Suppressor macrophage treated with lipopolysaccharide for 1 hour (primary cell): ENCODE measurements at regions not wholly inside any gene's neighbourhood (a gene's known extent, or its start where the extent isn't known, plus 50 kb on each side); places are given as distances from the start of the nearest gene placed in this dataset.
"Not testable (repeated sequence)": the region's sequence is repeated elsewhere in the genome, so short reads cannot be mapped to it uniquely, and the experiment has no call there.

Experiments
- DNase-seq, 3 donors: peaks; one replicate each; pipeline ENCODE4 v3.0.0-alpha.2; 2020 to 2022

DNA sequence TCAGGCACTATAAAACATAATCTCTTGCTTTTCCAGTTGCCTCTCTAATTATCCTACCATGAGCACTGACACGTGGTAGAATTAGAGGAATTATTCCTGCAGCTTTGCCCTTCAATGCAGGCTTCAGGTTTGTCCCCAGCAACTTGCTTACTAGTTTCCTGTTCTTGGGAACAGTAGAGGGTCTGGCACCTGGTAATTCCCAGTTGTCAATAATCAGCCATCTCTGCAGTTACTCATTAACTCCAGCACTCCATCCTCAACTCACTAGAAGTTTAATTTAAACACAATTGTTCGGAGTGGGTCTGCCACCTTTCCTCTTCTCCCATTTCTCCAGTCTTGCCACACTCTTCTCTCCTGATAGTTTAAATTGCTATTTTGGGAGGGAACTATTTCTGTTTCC lies 324.3 kb upstream of the KIAA1217 start:
- no peak for DNase-seq

- no peak for DNase-seq
Measured at GRCh38 chr10:23885853-23886252, 323.1 kb upstream of the KIAA1217 start.

- DNase-seq: peak in 1 of 3 donors; percentile 3
Measured at GRCh38 chr10:23886355-23886754, 322.6 kb upstream of the KIAA1217 start.

DNA sequence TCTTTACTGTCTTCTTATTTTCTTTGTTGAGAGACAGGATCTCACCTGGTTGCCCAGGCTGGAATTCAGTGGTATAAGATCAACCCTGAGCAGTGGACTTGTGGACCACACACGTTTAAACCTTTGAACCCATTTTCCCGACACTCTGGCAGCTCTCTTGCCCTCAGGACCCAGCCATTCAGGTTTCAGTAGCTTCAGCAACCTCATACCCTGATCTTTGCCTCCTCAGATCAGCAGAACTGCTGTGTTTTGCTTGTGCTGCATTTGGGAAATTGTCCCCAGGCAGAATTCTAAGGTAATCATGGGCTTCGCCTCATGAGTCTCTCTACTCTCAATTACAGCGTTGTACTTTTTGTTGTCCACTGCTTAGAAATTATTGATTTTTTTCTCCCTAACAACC lies 317.6 kb upstream of the KIAA1217 start:
- no peak for DNase-seq

DNA sequence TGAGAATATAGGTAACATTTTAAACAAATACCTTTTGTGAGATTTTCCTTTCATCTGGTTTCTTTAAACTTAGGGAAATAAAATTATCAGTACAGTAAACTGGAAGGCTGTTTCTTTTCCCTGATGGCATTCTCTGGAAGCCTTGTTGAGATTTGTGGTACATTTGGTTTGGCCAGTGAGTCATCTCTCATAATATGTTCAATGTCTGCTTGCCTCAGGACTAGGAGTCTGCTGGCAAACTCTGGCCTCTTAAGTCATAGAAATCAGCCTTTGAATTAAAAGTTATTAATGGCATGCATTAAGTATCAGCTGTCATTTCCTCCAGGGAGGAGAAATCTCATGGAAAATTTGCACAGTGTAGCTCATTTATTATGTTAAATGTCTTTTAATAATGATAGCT lies 316.6 kb upstream of the KIAA1217 start:
- no peak for DNase-seq

- DNase-seq: no peak
Measured at GRCh38 chr10:23897267-23897666, 311.7 kb upstream of the KIAA1217 start.

GRCh38 chr10:23897861-23898260 lies 311.1 kb upstream of the KIAA1217 start:
- DNase-seq: no peak

DNA sequence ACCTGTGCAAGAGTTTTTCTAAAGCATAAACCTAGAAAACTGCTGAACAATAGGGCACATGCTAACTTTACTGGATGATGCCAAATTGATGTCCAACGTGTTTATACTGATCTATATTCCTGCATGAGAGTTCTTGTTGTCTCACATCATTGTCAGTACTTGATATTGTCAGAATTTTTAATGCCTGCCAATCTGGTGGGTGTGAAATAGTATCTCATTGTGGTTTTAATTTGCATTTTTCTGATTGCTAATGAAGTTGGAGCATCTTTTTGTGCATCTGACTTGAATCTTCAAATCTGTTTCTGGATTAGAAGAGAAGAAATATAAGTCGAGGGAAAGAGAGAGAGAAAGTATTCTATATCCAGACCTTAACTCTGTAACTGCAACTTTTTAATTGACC lies 309.8 kb upstream of the KIAA1217 start:
- no peak for DNase-seq

DNA sequence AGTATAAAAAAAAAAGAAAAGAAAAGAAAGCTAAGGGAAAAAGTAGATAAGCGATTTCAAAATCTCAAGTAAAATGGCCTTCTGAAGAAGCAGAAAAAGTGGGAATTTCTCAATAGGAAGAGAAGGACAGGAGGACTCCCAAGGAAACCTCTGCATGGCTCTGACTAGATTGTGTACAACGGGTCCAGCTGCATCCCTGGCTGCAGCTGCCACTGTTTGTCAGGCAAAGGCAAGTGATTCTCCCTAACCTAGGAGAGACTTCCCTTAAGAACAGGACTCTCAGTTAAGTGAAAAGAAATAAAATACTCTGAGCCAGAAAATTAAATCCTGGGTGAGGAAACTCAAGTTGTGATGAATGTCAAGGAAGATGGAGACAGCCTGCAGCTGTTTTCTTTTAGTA lies 298.6 kb upstream of the KIAA1217 start:
- DNase-seq: no peak

DNA sequence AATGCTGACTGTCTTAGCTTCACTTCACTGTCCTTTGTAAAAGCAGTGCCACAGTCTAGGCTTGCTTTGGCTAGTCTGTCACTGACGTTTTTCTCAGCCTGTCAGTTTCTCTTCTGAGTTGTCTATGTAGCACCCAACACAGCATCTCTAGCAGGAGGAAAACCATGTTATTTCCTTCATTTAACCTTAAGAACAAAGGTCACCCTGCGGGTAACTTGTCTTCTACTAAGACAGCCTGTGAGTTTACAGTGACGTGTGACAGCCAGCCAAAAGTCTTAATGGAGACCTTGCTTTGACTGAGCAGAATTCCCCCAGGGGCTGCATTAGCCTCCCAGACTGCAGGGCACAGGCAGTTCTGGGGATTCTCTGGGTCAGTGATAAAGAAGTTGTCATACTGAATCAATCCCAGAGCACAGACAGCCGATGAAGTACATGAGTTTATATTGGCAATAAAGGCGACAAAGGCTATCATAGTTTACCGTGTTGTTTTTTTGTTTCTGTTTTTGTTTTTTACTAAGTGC lies 296.0 kb upstream of the KIAA1217 start:
- no peak for DNase-seq

GRCh38 chr10:23914641-23915040 lies 294.3 kb upstream of the KIAA1217 start:
- DNase-seq: no peak

DNA sequence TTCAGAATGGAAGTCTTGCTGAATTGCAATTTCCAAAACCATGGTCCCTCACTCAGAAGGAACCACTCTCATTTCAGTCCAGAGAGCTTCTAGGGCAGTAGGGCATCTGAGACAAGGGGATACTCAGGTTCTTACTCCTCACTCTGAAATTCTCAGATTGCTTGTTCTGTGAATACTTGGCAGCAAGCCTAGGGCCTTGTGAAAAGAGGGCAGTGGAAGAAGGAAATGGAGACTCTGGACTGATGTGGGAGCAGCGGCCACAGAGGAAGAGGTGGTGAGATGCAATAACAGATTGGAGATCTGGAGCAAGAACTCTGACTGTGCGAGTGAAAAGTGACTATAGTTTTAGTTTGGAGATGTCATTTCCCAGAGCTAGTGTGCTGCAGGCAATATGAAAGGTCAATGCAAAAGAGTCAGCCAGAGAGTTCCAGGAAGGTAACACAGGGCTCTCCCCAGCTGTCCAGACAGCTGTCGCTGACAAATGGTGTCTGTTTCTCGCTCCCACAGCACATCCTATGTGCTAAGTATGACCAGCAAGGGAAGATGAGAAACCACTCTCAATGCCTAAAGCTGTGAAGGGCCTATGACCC lies 291.6 kb upstream of the KIAA1217 start:
- peak in 1 of 3 donors; percentile 2 for DNase-seq

DNA sequence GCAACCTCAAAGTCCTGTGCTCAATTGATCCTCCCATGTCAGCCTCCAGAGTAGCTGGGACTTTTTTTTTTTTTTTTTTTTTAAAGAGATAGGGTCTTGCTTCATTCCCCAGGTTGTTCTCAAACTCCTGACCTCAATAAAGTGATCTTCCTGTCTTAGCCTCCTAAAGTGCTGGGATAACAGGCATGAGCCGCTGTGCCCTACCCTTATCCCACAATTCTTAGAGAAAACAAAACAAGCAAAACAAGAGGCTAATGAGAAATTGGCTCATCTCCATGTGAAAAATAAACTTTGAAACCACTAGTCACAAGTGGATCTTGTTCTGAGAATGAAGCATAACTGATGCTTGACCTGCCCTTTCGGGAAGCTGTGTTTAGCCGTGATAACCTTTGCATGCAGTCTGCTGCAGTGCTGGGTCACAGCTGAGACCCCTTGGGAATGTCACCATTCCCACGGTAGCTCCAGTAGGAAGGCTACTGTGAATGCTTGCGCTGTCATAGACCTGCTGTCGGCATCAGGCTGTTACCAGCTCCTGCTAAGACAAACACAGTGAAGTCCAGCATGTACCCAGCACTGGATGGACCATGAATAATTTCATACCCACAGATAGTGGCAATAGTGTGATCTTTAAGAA lies 290.7 kb upstream of the KIAA1217 start:
- DNase-seq: no peak

DNA sequence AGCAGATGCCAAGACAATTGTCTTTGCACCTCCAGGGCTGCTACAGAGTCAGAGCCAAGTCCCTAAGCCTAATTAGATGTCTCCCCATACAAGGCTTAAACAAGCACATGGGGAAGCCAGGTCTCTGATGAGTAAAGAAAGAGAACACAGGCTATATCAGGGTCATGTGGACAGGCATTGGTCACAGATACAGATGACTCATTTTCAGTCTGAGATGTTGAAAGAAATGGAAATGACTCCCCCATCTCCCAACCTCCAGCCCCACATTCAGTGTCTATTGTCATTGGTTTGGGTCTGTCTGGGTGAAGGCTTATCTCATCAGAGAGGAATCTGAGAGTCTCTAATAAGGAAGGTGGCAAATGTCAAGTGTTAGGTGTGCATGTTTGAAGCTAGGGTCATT lies 290.1 kb upstream of the KIAA1217 start:
- DNase-seq: peak; percentile 27 to 57 (median 50)

- DNase-seq: no peak
Measured at GRCh38 chr10:23927576-23928325, 281.2 kb upstream of the KIAA1217 start.

GRCh38 chr10:23934023-23934422 lies 274.9 kb upstream of the KIAA1217 start:
- not testable (repeated sequence) for DNase-seq

DNA sequence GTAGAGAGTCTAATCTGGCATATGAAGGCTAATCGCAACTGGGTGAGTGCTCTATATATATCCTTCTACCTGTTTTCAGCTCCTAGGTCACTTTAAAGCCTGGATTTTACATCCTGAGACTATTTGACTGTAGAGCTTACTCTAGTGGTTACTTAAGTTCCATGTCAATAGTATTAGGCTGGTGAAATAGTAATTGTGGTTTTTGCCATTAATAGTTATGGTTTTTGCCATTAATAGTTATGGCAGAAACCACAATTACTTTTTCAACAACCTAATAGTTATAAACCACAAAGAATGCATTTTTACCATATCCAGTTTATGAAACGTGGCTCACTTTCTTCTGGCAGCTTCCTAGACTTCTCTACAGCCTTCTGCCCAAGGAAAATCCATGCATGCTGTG lies 263.1 kb upstream of the KIAA1217 start:
- no peak for DNase-seq

DNA sequence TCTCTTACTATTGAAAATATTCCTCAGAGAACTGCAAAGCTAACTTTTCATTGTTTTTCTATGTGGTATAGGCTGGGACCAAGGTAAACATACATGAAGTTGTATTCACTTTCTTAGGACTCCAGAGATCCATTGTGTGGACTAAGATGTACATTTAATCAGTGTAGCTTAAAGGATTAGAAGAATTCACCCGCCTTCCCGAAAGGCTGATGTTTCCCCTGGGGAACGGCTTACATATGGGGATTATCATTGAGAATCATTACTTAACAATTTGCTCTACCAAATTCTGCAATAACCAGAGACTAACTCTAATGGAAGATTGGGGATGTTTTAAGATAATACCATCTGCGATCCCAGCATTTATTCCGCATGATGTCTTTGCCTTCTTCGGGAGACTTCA lies 257.1 kb upstream of the KIAA1217 start:
- no peak for DNase-seq

DNA sequence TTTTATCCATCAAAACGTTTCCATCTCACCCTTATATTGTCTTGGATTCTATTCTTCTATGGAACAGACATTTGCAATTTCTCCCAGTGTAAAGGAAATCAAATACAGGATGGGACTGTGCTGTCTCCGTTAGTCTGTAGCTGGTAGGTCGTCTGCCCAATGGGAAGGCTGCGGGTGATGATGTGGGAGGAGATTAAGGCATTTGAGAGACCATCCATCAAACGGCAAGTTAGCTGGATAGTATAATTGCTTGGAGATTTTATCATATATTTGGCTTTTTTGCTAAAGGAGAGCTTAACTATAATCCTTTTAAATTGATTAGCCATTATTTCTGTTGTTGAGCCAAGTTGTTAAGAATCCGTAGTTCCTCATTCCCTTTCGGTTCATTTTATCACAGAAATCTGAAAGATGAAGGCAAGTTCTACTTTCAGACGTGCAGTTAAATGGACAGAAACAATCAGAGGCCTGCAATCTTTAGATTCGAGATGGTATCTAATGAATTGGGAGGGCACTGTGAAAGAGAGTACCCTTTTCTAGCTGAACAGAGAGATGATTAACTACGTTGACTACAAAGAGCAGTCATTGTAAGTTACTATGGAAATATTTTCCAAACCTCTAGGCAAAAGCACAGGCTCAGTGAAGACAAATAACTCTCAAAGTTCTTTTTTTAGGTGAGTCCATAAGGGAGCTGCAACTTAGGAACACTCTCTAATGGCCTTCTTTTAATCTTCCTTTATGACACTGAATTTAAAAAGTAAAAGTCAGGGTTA lies 253.3 kb upstream of the KIAA1217 start:
- DNase-seq: no peak

DNA sequence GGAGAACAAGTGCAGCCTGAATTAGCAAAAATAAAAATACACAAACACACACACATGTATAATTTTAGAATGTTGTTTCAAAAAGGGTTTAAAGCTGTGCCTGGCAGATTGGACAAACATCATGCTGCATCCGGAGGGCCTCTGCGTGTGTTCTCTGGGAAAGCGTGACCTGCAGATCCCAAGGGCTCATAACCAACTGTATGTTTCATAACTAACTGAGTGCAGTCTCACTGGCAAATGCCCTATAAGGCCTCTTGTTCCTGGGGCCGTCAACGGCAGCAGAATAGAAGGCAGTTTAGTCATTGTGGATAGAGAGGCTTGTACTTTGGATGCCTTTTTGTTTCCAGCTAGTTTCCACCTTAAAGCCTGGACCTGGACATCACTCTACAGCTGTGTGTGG lies 243.8 kb upstream of the KIAA1217 start:
- no peak for DNase-seq

GRCh38 chr10:23965880-23966279 lies 243.1 kb upstream of the KIAA1217 start:
- DNase-seq: no peak

- DNase-seq: no peak
Measured at GRCh38 chr10:23966504-23967051, 242.4 kb upstream of the KIAA1217 start.

GRCh38 chr10:23968301-23968700 lies 240.6 kb upstream of the KIAA1217 start:
- no peak for DNase-seq
